Putamen (tissue), 1 donor: ENCODE measurements at regions not wholly inside any gene's neighbourhood (a gene's known extent, or its start where the extent isn't known, plus 50 kb on each side); places are given as distances from the start of the nearest gene placed in this dataset.
"Not testable (repeated sequence)": the region's sequence is repeated elsewhere in the genome, so short reads cannot be mapped to it uniquely, and the experiment has no call there.

Experiments used
- DNase-seq: peaks from one replicate; pipeline ENCODE4 v3.0.0-alpha.2; 2016; ENCODE audit warnings: low spot score

DNA sequence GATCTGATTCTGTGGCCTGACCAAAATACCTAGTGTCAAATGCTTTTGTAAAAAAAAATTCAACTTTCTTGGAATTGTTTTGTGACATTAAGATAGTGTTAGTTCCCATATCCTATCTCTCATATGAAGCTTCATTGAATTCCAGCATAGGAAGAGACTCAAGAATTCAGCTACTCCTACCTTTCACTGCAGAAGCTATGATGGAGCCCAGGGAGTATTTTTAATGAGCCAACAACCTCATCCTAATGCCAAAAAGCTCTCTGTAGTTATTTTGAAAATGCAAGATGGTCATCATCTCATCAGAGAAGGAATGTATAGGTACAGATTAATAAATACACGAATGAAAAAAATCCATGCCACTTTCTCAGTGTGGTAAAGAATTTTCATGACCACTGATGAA, 431.2 kb upstream of the SGCG start:
- DNase-seq, result no peak

DNA sequence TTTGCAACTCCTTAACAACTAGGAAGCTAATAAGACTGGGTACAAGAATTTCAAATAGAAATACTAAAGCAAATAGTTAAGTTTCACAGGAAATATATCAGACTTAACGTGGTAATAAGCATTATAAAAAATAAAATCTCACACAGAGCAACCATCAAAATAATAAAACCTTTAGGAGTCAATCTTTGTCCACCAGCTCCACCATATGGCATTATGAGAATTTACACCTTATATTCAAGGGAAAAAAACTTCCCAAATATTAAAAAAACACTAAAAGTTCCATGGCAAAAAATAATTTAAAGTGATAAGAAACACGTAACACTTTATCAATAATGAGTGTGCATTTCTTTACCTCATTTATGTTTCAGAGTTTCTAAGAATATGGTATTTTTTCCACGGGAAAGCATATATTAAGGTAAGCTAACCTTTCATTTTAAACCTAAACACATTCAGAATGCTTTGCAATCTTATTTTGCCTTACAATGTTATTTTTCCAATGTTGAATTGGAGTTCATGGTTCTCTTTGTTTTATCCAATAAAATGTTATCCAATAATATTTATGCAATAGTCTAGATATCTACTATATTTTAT, 423.2 kb upstream of the SGCG start:
- no peak for DNase-seq

DNA sequence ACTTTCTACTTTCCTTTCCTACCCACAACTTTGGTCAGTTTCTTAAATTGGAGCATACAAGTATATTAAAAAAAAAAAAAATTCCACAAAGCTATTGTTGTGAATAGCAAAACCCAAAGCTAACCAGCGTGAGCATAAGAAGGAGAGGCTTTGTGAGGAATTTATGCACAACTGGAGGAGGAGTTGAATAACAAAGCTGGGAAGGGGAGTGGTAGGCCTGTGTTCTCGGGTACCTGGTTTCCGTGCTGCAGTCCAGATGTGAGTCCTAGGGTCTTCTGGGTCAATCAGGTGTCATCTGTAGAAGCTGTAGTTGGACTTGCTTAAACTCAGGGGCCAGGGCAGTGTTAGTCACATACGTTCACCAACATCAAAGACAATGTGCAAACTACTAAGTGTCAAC, 422.5 kb upstream of the SGCG start:
- no peak for DNase-seq

DNA sequence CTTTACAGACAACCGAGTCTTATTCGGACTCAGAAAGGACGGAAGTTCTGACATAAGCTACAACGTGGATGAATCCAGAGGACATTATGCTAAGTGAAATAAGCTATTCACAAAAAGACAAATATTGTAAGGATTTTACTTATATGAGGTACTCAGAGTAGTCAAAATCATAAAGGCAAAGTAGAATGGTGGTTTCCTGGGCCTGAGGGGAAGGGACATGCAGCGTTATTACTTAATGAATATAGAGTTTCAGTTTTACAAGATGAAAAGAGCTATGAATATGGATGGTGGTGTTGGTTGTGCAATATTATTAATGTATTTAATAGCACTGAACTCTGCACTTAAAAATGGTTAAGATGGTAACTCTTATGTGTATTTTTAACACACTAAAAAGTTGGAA, 419.1 kb upstream of the SGCG start:
- DNase-seq, result no peak

DNA sequence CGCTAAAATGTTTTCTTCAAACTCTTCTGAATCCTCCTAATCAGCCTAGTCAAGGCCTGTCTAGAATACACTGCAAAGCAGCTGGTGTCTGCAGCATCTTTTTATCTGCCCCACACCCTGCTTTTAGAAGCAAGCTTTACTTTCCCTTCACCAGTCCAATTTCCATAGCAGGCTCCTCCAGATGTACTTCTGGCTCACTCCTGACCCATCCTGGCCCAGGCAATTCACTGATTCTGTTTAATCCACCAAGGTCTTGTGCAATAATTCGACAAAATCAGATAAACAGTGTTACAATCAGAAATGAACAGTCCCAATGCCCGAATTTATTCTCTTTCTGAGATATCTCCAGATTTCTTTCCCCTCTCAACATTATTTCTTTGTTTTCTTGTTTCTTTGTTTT, 415.2 kb upstream of the SGCG start:
- no peak for DNase-seq

DNA sequence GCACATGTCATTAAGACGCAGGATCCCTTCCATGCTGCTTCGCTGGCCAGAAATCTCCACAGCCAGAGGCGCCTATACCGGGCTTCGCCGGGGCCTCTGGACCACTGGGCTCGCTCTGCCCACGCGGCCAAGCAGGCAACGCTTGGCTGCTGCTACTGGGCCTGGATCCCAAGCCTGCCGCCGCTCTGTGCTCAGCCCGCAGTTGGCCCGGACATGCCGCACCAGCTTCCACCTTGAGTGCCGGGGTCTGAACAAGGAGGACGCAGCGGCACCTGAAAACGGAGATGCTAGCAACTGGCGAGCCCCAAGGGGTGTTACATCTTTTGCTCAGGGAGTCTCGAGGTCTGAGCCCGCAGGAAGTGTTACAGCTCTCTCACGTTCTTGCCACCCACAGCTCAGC, 409.9 kb upstream of the SGCG start:
- no peak for DNase-seq

DNA sequence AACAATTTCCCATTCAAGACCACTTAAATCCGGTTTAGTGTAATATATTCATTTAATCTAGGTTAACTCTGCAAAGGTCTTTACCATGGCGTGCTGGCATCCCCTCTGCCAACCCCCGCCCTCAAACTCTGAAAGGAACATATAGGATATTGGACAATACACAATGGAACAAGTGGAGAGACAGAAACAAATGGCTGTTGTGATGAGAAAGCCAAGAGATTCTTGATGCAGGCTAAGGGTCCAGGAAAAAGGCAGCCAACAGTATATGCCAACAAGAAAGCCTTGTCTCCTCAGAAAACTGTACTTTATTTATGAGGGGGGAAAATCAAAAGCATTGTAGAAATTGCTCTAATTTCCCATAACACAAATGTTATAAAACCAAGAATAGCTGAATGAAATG, 407.3 kb upstream of the SGCG start:
- no peak for DNase-seq

DNA sequence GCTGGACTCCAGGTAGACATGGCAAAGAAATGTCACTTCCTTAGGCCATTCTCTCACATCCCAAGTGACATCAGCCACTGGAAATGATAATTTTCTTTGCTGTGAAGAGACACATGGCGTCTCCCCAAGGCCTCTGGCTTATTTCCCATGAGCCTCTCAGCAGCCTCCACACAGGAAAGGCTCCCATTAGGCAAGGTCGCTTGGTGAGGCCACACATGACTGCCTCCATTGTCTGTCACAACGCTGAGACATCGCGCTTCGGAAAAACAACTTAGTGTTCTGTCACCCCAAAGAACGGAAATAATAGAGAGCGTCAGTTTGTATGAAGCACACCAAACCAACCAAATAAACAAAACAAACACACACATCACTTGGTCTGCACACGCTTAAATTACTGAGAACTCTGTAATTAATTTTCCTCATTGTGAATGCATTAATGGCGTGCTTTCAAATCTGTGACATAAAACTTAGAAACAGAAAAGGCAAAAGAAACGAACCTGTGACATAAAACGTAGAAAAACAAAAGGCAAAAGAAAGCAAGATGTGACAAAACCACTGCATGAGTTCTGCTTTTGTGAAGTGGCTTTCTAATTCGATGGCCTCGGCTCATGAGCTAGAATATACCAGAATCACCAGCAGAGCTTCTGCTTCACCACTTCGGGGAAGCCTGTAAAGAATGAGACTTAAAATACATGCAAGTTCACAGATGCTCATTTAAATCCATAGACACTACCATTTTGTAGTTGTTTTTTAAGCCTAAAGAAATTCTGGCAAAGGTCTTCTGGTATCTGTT, 404.2 kb upstream of the SGCG start:
- DNase-seq, result no peak

DNA sequence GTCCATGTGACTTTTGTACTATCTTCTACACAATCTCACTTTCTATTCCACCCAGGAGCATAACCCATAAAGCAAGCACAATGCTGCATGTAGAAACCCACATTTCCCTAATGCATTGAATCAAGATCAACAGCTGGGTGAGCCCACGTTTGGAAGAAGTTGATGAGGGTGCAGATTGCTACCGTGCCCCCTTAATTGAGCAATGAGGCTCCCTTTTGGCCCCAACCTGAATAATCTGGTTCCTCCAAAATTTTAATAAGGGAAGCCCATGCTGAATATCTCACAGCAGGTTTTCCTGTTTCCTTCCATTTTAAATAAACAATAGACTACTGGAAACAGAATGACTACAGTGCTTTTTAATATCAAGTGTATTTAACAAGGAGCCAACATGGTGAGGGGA, 403.6 kb upstream of the SGCG start:
- no peak for DNase-seq

DNA sequence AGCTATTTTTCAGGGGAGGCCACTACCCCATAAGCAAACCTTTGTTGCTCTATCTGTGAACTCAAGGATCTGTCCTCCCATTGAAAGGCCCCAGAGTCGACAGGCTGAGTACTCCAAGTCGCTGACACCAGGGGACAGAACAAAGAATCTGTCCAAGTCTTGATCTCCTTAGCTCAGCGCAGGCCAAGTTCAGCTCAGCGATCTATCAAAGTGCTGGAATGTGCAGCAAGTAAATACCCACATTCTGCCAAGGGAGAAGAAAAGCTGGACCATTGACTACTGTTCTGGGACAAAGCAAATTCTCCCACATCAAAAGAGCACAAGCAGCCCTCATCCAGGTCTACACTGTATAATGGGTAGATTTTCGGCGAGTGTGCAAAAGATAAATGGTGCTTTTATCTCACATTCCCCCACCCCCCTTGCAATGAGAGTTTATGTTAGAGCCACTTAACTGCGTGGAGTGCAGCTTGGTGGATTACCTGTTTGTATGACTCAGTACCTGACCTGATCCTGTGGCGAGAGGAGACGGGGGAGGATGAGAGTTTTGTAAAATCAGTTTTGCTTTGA, 391.7 kb upstream of the SGCG start:
- DNase-seq, result no peak

DNA sequence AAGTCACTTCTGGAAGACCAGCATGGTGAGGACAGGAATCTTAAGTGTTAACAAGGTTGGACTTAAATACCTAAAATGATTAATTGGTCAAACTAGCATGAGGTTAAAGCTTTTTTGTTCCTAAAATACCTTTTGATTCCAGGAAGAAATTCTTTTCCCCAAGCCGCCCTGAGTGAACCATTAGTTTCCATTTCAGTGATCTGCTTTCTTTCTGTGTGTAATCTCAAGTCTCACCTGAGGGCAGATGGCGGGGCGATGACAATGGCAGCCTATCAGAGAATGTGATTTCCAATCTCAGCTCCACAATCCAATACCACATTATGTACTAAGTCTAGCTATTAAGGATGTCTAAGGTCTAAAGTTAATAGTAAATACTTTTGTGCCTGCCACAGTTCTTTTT, 390.9 kb upstream of the SGCG start:
- DNase-seq, result no peak

DNA sequence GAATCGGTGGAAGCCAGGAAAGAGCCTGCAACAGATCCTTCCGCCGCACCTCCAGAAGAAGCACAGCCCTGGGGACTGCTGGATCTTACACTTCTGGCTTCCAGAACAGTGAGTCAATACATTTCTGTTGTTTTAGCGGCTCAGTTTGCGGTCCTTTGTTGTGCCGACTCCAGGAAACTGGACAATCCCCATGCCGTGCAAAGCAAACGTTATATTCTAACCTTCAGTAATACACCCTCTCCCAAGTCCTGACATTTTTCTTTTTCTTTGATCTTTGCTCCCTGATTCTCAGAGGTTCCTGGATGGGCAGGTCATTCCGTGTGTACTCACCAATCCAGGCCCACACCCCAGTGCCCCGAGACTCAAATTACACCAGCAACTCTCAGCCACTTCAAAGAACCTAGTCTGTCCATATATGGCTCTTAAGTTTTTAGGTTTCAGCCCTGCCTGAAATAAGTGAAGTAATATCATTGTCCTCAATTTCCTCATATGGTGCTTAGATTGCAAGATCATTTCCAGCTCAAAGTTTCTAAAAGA, 387.1 kb upstream of the SGCG start:
- no peak for DNase-seq

DNA sequence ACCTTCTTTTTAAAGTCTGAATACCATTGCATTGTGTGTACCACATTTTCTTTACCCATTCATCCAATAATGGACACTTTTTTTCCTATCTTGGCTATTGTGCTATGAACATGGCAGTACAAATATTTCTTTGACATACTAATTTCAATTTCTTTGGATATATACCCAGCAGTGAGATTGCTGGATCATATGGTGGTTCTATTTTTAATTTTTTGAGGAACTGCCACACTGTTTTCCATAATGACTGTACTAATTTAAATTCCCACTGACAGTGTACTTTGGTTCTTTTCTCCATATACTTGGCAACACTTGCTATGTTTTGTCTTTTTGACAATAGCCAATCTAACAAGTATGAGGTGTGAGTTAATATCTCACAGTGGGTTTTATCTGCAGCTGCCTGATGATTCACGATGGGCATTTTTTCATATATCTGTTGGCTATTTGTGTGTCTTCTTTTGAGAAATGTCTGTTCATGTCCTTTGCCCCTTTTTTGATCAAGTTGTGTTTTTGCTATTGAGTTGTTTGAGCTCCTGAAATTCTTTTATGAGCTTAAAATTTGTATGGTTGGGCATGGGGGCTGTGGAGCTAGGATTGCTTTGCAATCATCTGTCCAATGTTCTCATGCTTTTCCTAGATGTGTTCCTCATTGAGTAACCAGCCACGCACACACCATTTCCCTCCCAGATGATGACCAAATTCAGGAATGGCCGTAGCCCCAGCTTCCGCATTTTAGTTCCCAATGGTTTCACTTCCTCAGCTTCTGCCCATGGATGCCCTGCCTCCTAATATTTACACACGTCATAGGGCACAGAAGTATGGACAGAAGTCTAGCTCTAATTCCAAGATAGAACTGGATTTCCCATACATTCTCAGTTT, 380.0 kb upstream of the SGCG start:
- DNase-seq, result peak; percentile 34

DNA sequence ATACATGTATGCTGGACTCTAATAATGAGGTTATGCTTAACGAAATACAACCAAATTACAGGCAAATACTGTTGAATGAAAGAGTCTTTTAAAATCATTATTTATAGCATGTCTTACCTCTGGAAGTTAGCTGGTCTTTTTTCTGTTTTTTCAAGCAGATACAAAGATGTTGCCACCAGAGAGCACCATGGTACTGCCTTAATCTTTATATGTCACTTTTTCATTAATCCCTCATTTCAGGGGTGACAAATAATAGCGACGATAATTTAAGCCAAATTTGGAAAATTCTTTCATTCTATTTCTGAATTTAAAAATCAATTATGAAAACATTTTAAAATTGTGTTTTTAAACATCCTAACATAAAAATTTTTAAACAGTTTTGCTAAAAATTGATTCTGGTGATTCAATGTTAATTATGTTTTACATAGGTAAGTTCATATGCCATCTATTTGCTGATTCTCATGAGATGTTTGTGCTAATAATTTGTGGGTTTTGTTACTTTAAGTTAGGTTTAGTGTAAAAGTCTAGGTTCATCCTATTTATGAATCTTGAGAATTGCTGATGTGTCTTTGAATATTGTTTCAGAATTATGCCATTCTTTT, 379.3 kb upstream of the SGCG start:
- peak; percentile 12 for DNase-seq

DNA sequence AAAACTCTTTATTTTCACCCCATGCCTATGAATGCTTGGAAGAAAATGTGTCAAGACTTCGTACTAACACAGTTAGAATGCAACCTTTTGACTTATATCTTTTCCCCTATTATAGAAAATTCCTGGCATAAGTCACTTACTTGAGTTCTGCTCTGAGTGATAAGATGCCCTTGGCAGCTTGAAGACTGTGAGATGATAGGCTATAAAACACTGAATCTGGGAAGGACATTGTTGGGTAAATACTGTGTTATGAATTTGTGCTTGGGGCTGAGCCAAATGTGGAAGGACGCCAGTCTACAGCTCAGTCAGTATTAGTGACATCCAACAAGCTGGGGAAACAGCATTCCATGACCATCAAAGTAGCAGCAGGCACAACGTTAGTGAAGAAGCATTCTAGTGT, 368.0 kb upstream of the SGCG start:
- DNase-seq, result no peak

DNA sequence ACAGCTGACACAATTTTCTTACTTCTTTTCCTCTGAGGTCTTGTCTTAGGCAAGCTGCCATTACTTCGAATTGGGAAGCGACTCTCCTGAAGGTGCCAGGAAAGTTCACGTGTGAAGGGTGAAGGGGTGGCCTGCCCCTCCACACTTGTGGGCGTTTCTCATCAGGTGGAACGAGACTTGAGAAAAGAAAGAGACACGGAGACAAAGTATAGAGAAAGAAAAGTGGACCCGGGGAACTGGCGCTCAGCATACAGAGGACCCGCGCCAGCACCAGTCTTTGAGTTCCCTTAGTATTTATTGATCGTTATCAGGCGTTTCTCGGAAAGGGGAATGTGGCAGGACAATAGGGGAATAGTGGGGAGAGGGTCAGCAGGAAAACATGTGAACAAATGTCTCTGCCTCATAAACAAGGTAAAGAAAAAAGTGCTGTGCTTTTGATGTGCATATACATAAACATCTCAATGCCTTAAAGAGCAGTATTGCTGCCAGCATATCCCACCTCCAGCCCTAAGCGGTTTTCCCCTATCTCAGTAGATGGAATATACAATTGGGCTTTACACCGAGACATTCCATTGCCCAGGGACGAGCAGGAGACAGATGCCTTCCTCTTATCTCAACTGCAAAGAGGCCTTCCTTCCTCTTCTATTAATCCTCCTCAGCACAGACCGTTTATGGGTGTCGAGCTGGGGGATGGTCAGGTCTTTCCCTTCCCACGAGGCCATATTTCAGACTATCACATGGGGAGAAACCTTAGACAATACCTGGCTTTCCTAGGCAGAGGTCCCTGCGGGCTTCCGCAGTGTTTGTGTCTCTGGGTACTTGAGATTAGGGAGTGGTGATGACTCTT, 367.0 kb upstream of the SGCG start:
- not testable (repeated sequence) for DNase-seq

DNA sequence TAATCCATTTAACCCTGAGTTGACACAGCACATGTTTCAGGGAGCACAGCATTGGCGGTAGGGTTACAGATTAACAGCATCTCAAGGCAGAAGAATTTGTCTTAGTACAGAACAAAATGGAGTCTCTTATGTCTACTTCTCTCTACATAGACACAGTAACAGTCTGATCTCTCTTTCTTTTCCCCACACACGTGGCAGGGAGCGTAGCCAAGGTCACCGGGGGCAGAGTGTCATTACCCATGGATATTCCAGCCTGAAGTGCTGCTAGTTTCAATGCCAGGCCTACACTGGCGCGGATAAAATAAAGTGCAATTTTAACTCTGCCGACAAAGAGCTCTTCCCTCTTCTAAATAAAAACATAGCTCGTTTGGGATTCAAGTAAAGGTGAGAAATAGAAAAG, 366.3 kb upstream of the SGCG start:
- DNase-seq, result not testable (repeated sequence)

DNA sequence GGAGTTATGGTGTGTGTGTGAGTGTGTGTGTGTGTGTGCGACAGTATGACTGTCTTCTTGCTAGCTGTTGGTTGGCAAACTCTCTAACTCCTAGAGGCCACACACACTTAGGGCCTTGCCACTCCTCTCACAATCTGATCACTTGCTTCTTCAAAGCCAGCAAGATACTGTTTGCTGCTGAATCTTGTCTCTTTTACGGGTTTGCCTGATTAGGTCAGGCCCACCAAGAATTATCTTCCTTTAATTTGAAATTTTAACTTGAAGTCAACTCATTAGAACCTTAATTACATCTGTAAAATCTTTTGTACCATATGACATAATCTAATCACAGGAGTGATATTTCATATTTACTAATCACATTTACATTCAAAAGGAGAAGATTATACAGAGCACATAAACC, 359.2 kb upstream of the SGCG start:
- DNase-seq, result no peak

DNA sequence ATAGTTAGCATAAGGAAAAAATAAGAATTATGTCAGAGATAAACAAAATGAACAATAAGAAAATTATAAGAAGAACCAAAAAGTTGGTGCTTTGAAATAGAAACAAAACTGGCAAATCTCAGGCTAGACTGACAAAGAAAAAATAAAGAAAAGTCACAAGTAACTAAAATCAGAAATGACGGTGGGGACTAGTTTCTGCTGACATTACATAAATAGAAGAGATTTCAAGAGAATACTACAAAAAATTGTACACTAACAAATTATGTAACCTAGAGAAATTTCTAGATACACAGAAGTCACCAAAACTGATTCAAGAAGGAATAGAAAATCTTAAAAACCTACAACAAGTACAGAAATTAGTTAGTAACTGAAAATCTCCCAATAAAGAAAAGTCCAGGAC, 355.6 kb upstream of the SGCG start:
- no peak for DNase-seq

DNA sequence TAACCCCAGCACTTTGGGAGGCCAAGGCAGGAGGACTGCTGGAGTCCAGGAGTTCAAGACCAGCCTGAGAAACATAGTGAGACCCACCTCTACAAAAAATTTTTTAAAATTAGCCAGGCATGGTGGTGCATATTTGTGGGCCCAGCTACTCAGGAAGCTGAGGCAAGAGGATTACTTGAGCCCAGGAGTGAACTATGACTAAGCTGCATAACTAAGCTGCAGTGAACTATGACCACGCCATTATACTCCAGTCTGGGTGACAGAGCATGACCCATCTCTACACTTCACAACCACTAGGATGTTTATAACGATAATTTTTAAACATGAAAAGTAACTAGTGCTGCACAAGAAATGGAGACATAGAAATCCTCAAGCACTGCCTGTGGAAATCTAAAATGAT, 352.7 kb upstream of the SGCG start:
- no peak for DNase-seq

DNA sequence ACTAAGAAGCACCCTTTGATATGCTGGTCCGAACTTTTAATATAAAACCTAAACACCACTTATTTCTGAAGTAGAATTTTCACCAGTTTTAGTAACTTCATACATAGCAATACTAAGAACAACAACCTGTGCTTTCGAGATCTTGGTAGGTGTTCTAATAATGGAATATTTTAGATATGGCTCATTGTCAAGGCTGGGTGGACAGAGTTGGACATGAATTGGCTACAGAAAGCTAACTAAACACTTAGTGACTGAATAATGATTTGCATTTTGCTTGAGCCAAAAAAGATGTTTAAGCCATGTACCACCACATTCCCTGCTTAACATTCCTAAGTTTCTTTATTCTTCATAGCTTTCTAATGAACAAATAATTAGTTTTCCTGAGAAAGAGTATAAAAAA, 344.3 kb upstream of the SGCG start:
- DNase-seq, result no peak
